HUES64 (cell line): ENCODE measurements at regions not wholly inside any gene's neighbourhood (a gene's known extent, or its start where the extent isn't known, plus 50 kb on each side); places are given as distances from the start of the nearest gene placed in this dataset.

Experiments
- H3K27ac ChIP-seq: 2 replicates; pipeline ENCODE4 v1.7.0; 2013; ENCODE audit warnings: low read depth, low read length, inconsistent platforms
- H3K27me3 ChIP-seq: 2 replicates; pipeline ENCODE4 v1.6.1; 2013; ENCODE audit warnings: mild to moderate bottlenecking, low read length; ENCODE audit not compliant: insufficient read depth
- H3K36me3 ChIP-seq: 2 replicates; pipeline ENCODE4 v1.6.1; 2013; ENCODE audit warnings: mild to moderate bottlenecking, low read length; ENCODE audit not compliant: insufficient read depth
- H3K4me1 ChIP-seq: 2 replicates; pipeline ENCODE4 v1.6.1; 2013; ENCODE audit warnings: mild to moderate bottlenecking, low read length, moderate library complexity; ENCODE audit not compliant: insufficient read depth
- H3K4me3 ChIP-seq: 2 replicates; pipeline ENCODE4 v1.5.1; 2013; ENCODE audit warnings: mild to moderate bottlenecking, low read length, moderate library complexity
- H3K9ac ChIP-seq: 2 replicates; pipeline ENCODE4 v1.6.1; 2013; ENCODE audit warnings: mild to moderate bottlenecking, low read depth, low read length
- H3K9me3 ChIP-seq: 2 replicates; pipeline ENCODE4 v1.6.1; 2013; ENCODE audit warnings: low read depth, low read length; ENCODE audit not compliant: insufficient read depth
- WGBS: fragments of 150-250, 120-280 bp; methylation state at CpG from one replicate; pipeline ENCODE4 v1.1.7; 2013; ENCODE audit warnings: missing lambda C conversion rate; 5-methylcytosine and 5-hydroxymethylcytosine counted together

GRCh38 chrX:149322316-149322715 is 182.8 kb downstream of the IDS start:
- Histone ChIP-seq H3K27me3 (no peaks in the 10 kb centered on the region), H3K9me3 (no peaks in the 10 kb centered on the region), H3K36me3 (no peaks in the 10 kb centered on the region), H3K27ac (no peak overlapping the region), H3K4me1 (no peaks in the 10 kb centered on the region), H3K4me3 (no peak overlapping the region), H3K9ac (no peak overlapping the region)
- 92% methylated on average over 1 of the region's 2 CpGs for WGBS

- Histone ChIP-seq H3K9me3 (no peaks in the 10 kb centered on the region), H3K9ac (no peak overlapping the region)
- WGBS = 86% methylated on average over 10 of the region's 11 CpGs
Measured at GRCh38 chrX:149313871-149314371, 191.2 kb downstream of the IDS start.

DNA sequence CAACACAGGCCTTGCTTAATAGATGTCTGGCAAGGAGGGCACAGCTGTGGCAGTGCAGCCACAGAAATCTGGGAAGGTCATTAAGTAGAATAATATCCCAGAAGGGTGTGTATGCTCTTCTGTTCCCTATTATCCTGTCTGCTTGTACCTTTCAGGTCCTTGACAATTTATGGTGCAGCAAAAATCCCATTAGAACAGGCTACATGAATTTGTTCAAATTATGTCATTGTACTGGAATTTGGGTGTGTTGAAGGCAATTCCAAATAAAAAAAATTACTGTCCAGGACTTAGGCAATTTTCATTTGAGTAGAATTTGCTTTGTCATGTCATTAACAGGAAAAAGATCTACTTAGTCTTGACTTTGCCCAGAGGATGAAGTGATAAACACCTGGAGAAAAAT is 192.1 kb downstream of the IDS start:
- Histone ChIP-seq H3K4me1 (no peaks in the 10 kb centered on the region), H3K27me3 (no peaks in the 10 kb centered on the region), H3K9ac (no peak overlapping the region), H3K9me3 (no peaks in the 10 kb centered on the region), H3K4me3 (no peak overlapping the region), H3K27ac (no peak overlapping the region), H3K36me3 (no peaks in the 10 kb centered on the region)

More at GRCh38 chrX:149313871-149314371, 191.2 kb downstream of the IDS start:
- H3K4me1 ChIP-seq = no peaks in the 10 kb centered on the region
- H3K4me3 ChIP-seq = no peak overlapping the region
- no peak overlapping the region for H3K27ac ChIP-seq
- H3K27me3 ChIP-seq = no peaks in the 10 kb centered on the region
- no peaks in the 10 kb centered on the region for H3K36me3 ChIP-seq

DNA sequence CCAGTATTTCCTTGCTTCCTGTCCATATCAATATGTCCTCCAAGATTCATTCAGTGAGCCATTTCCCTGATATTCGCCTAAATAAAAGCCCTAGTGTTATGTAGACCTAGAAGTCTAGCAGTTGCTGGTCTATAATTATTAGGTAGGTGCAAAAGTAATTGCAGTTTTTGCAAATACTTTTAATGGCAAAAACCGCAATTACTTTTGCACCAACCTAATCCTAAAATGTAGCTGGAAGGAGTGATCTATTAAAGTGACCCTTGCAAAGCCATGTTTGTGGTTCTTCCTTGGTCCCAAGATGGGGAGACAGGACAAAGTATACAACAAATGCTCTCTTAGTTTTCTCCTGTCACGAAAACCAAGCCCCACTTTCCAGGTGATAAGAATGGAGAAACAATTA is 193.0 kb downstream of the IDS start:
- Histone ChIP-seq H3K27me3 (no peaks in the 10 kb centered on the region), H3K9me3 (no peaks in the 10 kb centered on the region), H3K27ac (no peak overlapping the region), H3K9ac (no peak overlapping the region), H3K4me3 (no peak overlapping the region), H3K4me1 (no peaks in the 10 kb centered on the region), H3K36me3 (no peaks in the 10 kb centered on the region)
- no CpG with 5 or more reads among the region's 3 CpGs for WGBS

GRCh38 chrX:149302705-149303104 is 202.4 kb downstream of the IDS start:
- WGBS = 90% methylated on average over 1 of the region's 2 CpGs
- Histone ChIP-seq H3K9me3 (no peaks in the 10 kb centered on the region), H3K36me3 (no peaks in the 10 kb centered on the region), H3K9ac (no peak overlapping the region), H3K4me1 (no peaks in the 10 kb centered on the region), H3K27ac (no peak overlapping the region), H3K4me3 (no peak overlapping the region), H3K27me3 (no peaks in the 10 kb centered on the region)

- Histone ChIP-seq H3K4me1 (no peaks in the 10 kb centered on the region), H3K9me3 (no peaks in the 10 kb centered on the region), H3K27ac (no peak overlapping the region), H3K36me3 (no peaks in the 10 kb centered on the region), H3K9ac (no peak overlapping the region), H3K4me3 (no peak overlapping the region), H3K27me3 (no peaks in the 10 kb centered on the region)
- WGBS = 0% methylated on average over 1 of the region's 1 CpG
Measured at GRCh38 chrX:149298111-149298510, 207.0 kb downstream of the IDS start.

DNA sequence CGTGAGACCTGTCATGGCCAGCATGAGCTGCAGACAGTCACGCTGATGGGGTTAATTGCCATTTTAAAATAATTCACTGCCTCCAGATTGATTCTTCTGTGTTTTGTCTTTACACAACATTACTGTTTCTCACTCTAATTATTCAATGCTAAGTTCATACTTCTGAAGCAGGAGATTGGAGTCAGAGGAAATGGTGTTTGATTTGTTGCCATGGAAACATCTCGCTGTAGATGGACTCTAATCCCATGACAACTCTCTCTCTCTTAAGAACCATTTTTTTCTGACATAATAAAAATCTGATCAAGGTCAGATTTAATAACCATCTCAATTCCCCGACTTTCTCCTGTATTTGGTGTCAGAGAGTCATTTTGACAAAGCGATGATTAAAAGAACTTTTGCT is 209.0 kb downstream of the IDS start:
- Histone ChIP-seq H3K36me3 (no peaks in the 10 kb centered on the region), H3K4me3 (no peak overlapping the region), H3K27ac (no peak overlapping the region), H3K9ac (no peak overlapping the region), H3K4me1 (no peaks in the 10 kb centered on the region), H3K9me3 (no peaks in the 10 kb centered on the region), H3K27me3 (no peaks in the 10 kb centered on the region)
- 97% methylated on average over 2 of the region's 5 CpGs for WGBS

DNA sequence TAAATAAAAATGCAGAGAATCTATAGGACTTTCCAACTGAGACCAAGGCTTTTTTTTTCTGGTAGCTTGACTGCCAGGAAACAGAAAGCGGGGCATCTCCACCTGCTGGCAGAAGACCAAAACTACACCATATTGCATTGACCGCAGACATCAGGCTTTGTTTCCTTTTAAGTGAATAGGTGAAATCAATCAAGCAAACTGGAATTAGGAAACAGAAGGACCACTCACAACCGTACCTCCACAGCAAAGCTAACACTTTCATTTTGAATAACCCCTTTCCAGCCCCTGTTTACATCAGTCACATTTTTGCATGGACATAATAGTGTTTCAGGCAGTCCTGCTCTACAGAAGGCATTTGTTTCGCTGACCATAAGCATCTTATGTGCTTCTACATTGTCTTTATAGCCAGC is 218.2 kb downstream of the IDS start:
- H3K36me3 ChIP-seq = no peaks in the 10 kb centered on the region
- no peak overlapping the region for H3K27ac ChIP-seq
- H3K4me3 ChIP-seq = no peak overlapping the region
- no peak overlapping the region for H3K9ac ChIP-seq
- H3K4me1 ChIP-seq = no peaks in the 10 kb centered on the region
- WGBS = 33% methylated on average over 3 of the region's 4 CpGs
- no peaks in the 10 kb centered on the region for H3K9me3 ChIP-seq
- H3K27me3 ChIP-seq = no peaks in the 10 kb centered on the region

DNA sequence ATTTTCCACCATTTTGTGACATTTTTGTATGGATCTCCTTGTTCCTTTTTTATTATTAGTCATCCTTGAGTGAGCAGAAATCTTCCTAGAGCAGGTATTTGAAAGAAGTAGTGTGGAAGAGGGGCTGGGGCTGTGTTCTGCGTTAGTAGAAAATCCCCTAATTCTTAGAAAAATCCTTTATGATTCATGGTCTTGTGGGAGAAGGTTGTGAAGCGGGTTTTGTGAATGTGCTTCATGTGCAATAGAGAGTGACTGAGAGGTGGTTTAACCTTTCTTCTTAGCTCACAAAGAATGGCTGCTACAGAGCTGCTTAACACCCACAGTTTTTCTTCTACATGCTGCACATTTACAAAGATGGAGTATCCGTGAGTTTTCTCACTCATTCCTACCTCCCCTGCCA is 220.5 kb downstream of the IDS start:
- Histone ChIP-seq H3K9ac (no peak overlapping the region), H3K9me3 (no peaks in the 10 kb centered on the region), H3K36me3 (no peaks in the 10 kb centered on the region), H3K27ac (no peak overlapping the region), H3K4me3 (no peak overlapping the region), H3K27me3 (no peaks in the 10 kb centered on the region), H3K4me1 (no peaks in the 10 kb centered on the region)
- 90% methylated on average over 2 of the region's 3 CpGs for WGBS

DNA sequence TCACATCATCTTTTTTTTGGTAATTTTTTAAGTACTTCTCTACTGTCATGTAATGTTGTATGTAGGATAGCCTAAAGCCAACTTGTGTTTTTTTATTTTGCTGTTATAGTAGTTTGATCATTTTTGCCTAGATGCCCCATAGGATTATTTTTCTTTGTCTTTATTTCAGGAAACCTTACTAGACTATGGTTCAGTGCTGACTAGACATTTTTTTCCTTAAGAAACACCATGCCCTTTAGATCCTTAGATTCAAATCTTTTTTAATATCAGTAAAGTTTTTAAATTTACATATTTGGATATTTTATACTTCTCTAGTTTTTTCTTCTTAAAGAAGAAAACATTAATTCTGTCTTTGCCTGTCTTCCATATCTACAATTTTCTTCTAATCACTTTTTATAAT is 221.3 kb downstream of the IDS start:
- Histone ChIP-seq H3K27ac (no peak overlapping the region), H3K9ac (no peak overlapping the region)

GRCh38 chrX:149282909-149283308 is 222.2 kb downstream of the IDS start:
- WGBS = no CpG with 5 or more reads among the region's 1 CpG
- Histone ChIP-seq H3K36me3 (no peaks in the 10 kb centered on the region), H3K27me3 (no peaks in the 10 kb centered on the region), H3K9ac (no peak overlapping the region), H3K4me3 (no peak overlapping the region), H3K27ac (no peak overlapping the region), H3K9me3 (no peaks in the 10 kb centered on the region), H3K4me1 (no peaks in the 10 kb centered on the region)

More for the DNA sequence above, 221.3 kb downstream of the IDS start:
- Histone ChIP-seq H3K4me1 (no peaks in the 10 kb centered on the region), H3K4me3 (no peak overlapping the region), H3K9me3 (no peaks in the 10 kb centered on the region), H3K27me3 (no peaks in the 10 kb centered on the region), H3K36me3 (no peaks in the 10 kb centered on the region)

DNA sequence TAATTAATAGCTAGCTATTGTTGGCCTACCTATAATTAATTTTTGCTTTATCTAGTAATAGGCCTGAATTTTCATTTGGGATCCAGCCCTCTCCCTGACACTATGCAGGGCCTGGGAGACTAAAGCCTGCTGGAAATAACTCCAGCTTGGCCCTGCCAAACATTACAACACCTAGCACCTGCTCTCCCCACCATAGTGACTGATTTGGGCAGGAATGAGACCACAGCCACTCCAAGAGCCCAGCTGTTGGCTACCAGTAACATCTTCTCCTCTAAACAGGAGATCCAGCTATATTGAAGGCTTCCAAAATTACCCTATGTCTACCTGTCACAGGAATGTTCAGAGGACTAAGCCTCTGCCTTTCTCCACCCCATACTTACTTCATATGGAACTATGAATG is 225.1 kb downstream of the IDS start:
- no peaks in the 10 kb centered on the region for H3K27me3 ChIP-seq

More for the DNA sequence above, 225.1 kb downstream of the IDS start:
- H3K4me3 ChIP-seq = no peak overlapping the region
- no peak overlapping the region for H3K9ac ChIP-seq
- H3K4me1 ChIP-seq = no peaks in the 10 kb centered on the region
- H3K9me3 ChIP-seq = no peaks in the 10 kb centered on the region
- no peak overlapping the region for H3K27ac ChIP-seq
- H3K36me3 ChIP-seq = no peaks in the 10 kb centered on the region
